Skin epidermis (tissue), 12 donors: ENCODE measurements at regions not wholly inside any gene's neighbourhood (a gene's known extent, or its start where the extent isn't known, plus 50 kb on each side); places are given as distances from the start of the nearest gene placed in this dataset.
"Not testable (repeated sequence)": the region's sequence is repeated elsewhere in the genome, so short reads cannot be mapped to it uniquely, and the experiment has no call there.

Source experiments
- H3K27ac ChIP-seq, 21 experiments: fragments of 200-600 bp; sonication (generic) in 11 of 21; one replicate each; pipeline ENCODE4 v1.5.0; 2020; ENCODE audit warnings: mild to moderate bottlenecking in 3 of 21, inconsistent platforms in 2 of 21, moderate library complexity in 2 of 21
- H3K4me3 ChIP-seq, 7 experiments: fragments of 200-600 bp; sonication (generic) in 2 of 7; one replicate each; pipeline ENCODE4 v1.5.0; 2020; ENCODE audit warnings: inconsistent platforms in 2 of 7, mild to moderate bottlenecking in 2 of 7, moderate library complexity in 1 of 7

- Histone ChIP-seq H3K27ac (no peak overlapping the region), H3K4me3 (no peak overlapping the region)
Measured at GRCh38 chr5:91499943-91500531, 116.9 kb upstream of the ARRDC3 start.

GRCh38 chr5:91495699-91496098, 112.6 kb upstream of the ARRDC3 start:
- Histone ChIP-seq H3K4me3 (no peak overlapping the region), H3K27ac (no peak overlapping the region)

DNA sequence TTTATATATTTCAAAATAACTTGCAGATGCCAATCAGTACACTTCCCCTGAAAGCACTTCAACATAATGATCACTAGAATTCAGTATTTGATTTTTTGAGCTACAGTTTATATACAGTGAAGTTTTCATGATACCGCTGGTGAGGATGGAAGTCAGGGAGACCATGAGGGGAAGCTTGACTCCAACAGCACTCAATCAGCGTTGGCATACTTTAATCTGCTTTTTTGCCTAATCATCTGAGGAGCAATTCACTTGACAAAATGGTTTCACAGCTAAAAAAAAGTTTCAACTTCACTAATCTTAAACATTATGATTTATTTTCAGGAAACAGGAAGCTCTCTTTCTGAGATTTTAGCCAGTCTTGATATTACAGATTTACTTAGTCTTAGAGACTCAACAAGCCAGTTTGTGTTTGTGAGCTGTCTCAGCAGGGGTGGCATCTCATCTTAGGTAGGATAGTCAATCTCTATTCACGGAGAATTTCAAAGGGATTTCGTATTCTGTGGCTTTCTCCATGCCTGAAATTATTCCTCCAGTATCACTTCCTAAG, 111.4 kb upstream of the ARRDC3 start:
- H3K27ac ChIP-seq: no peak overlapping the region
- no peak overlapping the region for H3K4me3 ChIP-seq

- Histone ChIP-seq H3K4me3 (no peak overlapping the region), H3K27ac (no peak overlapping the region)
Measured at GRCh38 chr5:91493086-91493485, 110.0 kb upstream of the ARRDC3 start.

GRCh38 chr5:91491229-91491628, 108.1 kb upstream of the ARRDC3 start:
- H3K4me3 ChIP-seq: no peak overlapping the region
- H3K27ac ChIP-seq: no peak overlapping the region

DNA sequence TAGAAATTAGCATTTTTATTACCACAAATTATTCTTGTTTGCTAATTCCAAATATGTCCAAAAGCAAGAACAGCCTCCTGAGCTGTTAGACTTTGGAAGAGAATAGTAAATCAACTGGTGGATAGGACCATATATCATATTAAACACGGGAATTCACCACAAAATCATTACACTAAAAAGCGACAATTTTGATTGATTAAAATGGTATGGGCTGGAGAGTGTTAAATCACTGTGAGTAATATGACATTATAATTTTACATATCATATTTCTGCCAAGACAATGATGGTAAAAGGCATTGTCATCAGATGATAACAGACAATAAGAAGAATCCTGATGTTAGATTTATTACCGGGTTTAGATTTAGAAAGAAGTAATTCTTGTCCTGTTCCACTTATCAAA, 107.2 kb upstream of the ARRDC3 start:
- no peak overlapping the region for H3K4me3 ChIP-seq
- H3K27ac ChIP-seq: no peak overlapping the region

DNA sequence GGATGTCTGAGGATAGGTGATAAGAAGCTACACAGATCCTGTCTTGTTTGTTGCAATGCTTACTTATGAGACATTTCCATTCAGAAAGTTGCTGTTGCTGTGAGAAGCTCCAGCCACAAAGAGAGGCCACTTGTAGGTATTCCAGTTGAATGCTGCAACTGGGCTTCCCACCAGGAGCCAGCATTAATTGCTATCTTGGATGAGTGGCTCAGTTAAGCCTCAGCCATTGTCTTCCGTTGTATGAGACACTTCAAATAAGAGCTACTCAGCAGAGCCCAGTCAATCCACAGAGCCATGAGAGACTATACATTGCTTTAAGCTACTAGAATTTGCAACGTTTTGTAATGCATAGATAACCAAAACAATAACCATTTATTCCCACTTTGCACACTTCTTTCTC, 104.3 kb upstream of the ARRDC3 start:
- no peak overlapping the region for H3K4me3 ChIP-seq
- no peak overlapping the region for H3K27ac ChIP-seq

- Histone ChIP-seq H3K27ac (no peak overlapping the region), H3K4me3 (no peak overlapping the region)
Measured at GRCh38 chr5:91486638-91487037, 103.5 kb upstream of the ARRDC3 start.

DNA sequence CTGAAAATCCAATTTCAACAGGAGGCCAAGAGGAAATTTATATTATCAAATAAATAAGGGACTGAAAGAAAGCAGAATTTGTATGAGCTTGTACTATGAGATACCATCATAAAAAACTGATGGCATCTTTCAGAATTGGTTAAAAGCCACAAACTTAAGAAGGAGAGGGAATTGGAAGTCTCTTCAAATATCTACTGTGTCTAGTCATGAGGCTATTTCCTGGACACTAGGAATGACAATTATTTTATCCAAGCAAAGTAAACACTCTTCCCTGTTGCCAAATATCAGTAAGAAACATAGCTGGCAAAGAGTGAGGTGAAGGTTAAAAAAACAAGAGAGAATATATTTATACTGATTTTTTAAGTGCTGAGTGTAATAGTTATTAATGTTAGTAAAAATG, 101.5 kb upstream of the ARRDC3 start:
- Histone ChIP-seq H3K4me3 (no peak overlapping the region), H3K27ac (no peak overlapping the region)

GRCh38 chr5:91479376-91479775, 96.3 kb upstream of the ARRDC3 start:
- H3K4me3 ChIP-seq, H3K27ac ChIP-seq: not testable (repeated sequence)

- no peak overlapping the region for H3K4me3 ChIP-seq
- no peak overlapping the region for H3K27ac ChIP-seq
Measured at GRCh38 chr5:91478096-91478495, 95.0 kb upstream of the ARRDC3 start.

GRCh38 chr5:91477408-91477807, 94.3 kb upstream of the ARRDC3 start:
- no peak overlapping the region for H3K27ac ChIP-seq
- H3K4me3 ChIP-seq: no peak overlapping the region

DNA sequence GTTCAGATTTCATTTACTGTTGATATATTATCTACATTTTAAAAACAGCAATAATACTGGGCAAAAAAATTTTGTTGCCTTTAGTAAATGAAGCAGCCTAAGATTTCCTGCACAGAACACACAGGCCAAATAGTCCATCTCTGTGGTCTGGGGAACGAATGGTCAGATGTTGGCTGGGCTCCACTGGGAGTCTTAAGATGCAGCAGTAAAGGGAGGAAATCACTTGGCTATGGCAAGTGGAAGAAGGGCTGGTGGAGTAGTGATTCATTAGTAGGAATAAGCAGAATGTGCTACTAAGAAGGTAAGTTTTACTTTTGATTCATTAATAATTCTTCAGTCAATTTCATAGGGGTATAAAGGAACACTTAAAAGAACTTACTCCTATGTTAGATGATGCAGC, 91.1 kb upstream of the ARRDC3 start:
- Histone ChIP-seq H3K27ac (no peak overlapping the region), H3K4me3 (no peak overlapping the region)

DNA sequence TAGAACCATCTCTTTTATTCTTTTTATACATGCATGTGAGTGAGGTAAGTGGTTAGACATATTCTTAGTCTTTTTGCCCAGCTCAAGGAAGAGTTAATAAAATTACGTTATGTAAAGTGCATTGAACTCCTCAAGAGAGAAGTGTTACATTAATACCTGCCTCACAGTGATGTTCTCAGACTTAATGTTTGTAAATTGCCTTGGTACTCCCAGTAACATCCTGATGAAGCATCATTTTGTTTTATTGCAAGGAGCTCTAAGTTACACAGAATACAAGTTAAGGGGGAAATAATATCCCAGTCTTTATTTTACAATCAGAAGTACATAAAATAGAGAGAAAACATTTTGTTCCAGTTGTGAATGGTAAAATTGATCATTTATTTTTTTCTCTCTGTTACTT, 89.5 kb upstream of the ARRDC3 start:
- Histone ChIP-seq H3K4me3 (no peak overlapping the region), H3K27ac (no peak overlapping the region)

DNA sequence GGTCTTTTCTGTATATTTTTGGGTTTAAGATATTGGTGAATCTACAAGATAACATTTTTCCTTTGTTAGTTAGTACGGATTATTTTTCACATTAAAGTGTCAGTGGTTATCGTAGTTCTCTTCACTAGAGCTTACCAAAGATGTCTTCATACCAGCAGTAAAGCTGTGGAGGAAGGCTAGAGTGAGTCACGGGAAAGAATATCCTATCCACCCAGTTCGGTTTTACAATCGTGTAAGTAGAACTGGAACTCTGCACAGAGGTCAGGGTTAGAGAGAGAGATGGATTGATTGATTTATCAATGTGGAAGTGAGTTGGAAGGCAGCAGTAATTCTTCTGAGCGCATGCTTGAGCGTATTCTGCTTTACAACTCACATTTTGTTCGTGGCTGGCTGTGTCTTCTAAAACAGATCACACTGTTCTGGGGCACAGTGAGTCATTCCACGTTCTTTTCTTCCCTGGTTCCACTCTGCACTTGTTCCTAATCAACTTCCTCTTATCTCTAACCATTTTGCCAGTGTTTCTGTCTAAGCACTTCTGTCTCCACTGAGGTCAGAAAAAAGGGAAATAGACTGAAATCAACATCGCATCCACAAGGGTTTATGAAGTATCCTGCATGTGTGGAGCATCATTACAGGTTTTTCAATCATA, 86.5 kb upstream of the ARRDC3 start:
- no peak overlapping the region for H3K4me3 ChIP-seq
- H3K27ac ChIP-seq: peak overlapping the region in 4 of 21 experiments; percentile 0 to 63 (median 44)

- Histone ChIP-seq H3K27ac (peak overlapping the region in 3 of 21 experiments; percentile 0 to 63 (median 36)), H3K4me3 (no peak overlapping the region)
Measured at GRCh38 chr5:91468651-91469422, 85.7 kb upstream of the ARRDC3 start.

GRCh38 chr5:91464886-91465646, 81.9 kb upstream of the ARRDC3 start:
- no peak overlapping the region for H3K27ac ChIP-seq

DNA sequence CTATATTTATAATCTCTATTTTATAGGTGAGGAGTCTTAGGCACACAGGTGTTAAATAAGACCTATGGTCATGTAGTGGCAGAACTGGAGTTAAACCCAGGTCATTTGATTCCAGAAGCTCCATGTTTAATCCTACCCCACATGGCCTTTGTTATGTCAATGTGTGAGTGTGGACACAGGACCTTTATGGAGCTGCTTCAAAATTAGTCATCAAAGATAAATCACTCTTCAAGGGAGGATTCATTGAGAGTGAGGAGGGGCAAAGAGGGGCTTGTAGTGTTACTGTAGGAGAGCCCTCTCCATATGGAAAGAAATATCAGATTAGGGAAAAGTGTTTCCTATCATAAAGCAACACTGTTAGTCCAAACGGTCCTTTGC, 74.6 kb upstream of the ARRDC3 start:
- no peak overlapping the region for H3K27ac ChIP-seq
- H3K4me3 ChIP-seq: no peak overlapping the region

More at GRCh38 chr5:91464886-91465646, 81.9 kb upstream of the ARRDC3 start:
- H3K4me3 ChIP-seq: no peak overlapping the region

DNA sequence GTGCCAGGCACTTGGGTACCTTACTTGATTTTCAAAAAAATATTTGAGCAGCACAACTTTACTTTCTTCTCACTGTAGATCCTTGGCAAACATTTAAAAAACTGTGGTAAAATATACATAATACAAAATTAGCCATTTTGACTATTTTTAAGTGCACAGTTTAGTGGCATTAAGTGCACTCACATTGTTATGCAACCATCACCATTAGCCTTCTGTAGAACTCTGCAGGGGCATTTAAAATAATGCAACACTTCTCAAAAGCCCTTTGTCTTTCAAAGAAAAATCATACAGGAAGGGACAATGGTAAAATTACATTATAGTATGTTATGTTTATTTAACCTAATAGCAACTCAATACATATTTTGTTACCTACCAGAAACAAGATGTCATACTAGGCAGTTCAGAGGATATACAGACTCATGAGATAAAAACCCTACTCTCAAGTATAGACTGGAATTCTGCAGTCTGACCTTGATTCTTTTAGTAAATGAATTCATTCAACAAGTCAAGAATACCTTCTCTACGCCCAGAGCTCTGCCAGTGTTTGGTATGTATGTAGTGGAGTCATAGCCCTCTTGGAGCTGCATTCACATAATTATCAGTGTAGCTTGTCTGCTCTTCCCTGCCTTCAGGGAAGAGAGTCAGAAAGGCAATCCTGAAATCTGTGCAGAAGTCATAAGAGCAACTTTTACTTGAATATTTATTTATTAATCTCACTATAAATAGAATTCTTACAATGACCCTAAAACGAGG, 74.0 kb upstream of the ARRDC3 start:
- Histone ChIP-seq H3K4me3 (no peak overlapping the region), H3K27ac (no peak overlapping the region)

DNA sequence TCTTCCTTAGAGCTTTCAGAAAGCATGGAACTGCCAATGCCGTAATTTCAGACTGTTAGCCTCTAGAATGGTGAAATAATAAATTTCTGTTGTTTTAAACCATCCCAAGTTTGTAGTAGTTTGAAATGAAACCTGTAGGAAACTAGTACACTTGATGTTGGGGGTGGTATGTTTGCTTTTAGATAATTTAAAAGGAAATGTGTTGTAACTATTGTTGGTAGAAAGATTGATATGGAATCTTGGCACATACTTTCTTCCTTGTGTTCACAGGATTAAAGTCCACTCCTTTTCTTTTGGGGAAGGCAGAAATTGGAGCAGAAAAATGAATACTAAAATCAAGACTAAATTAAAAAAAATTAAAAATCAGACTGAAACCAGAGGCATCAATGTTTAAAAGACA, 66.0 kb upstream of the ARRDC3 start:
- no peak overlapping the region for H3K4me3 ChIP-seq
- H3K27ac ChIP-seq: no peak overlapping the region
